ENCODE measurements at regions not wholly inside any gene's neighbourhood (a gene's known extent, or its start where the extent isn't known, plus 50 kb on each side); places are given as distances from the start of the nearest gene placed in this dataset.
"Not testable (repeated sequence)": the region's sequence is repeated elsewhere in the genome, so short reads cannot be mapped to it uniquely, and the experiment has no call there.

- DNase-seq (ENCODE audit: extremely low read depth, low read depth): no peak
- TF ChIP-seq CTCF (IDR thresholded peaks at IDR 0.05; ENCODE audit: low read depth, low read length): no peak
These were observed 1182.6 kb upstream of the B3GALT2 start for GRCh38 chr1:194369060-194369459.

- TF ChIP-seq CTCF (IDR thresholded peaks at IDR 0.05; ENCODE audit: low read depth, low read length): no peak
- no peak for DNase-seq (ENCODE audit: extremely low read depth, low read depth)
These were observed 1180.7 kb upstream of the B3GALT2 start for GRCh38 chr1:194367121-194367520.

GRCh38 chr1:194366705-194367104 is 1180.3 kb upstream of the B3GALT2 start:
- TF ChIP-seq CTCF (IDR thresholded peaks at IDR 0.05; ENCODE audit: low read depth, low read length): no peak
- DNase-seq (ENCODE audit: extremely low read depth, low read depth): no peak

- no peak for DNase-seq (ENCODE audit: extremely low read depth, low read depth)
- no peak for TF ChIP-seq CTCF (IDR thresholded peaks at IDR 0.05; ENCODE audit: low read depth, low read length)
These were observed 1175.9 kb upstream of the B3GALT2 start for GRCh38 chr1:194362327-194362726.

GRCh38 chr1:194361374-194362131 is 1175.1 kb upstream of the B3GALT2 start:
- TF ChIP-seq CTCF (IDR thresholded peaks at IDR 0.05; ENCODE audit: low read depth, low read length): no peak
- no peak for DNase-seq (ENCODE audit: extremely low read depth, low read depth)

- no peak for DNase-seq (ENCODE audit: extremely low read depth, low read depth)
These were observed 1171.8 kb upstream of the B3GALT2 start for GRCh38 chr1:194358208-194358581.

GRCh38 chr1:194357573-194358207 is 1171.3 kb upstream of the B3GALT2 start:
- DNase-seq (ENCODE audit: extremely low read depth, low read depth): not testable (repeated sequence)

More at GRCh38 chr1:194358208-194358581, 1171.8 kb upstream of the B3GALT2 start:
- TF ChIP-seq CTCF (IDR thresholded peaks at IDR 0.05; ENCODE audit: low read depth, low read length): no peak
